Testis (tissue), 2 donors: ENCODE measurements at regions not wholly inside any gene's neighbourhood (a gene's known extent, or its start where the extent isn't known, plus 50 kb on each side); places are given as distances from the start of the nearest gene placed in this dataset.

ENCODE experiments used
- POLR2A ChIP-seq: fragments of 450-650 bp; IDR thresholded peaks from one replicate; pipeline ENCODE4 v1.6.1; 2017; ENCODE audit warnings: antibody characterized with exemption, mild to moderate bottlenecking, moderate library complexity
- TF ChIP-seq, protein P1 (sequence below), 3 experiments: fragments of 450-650 bp in 2 of 3; fragments of 200-600 bp in 1 of 3; sonication (generic) in 1 of 3; IDR thresholded peaks; one replicate each; pipeline ENCODE4 v1.5.1; 2016 to 2019; ENCODE audit warnings: antibody characterized with exemption in 3 of 3, mild to moderate bottlenecking in 2 of 3, moderate library complexity in 1 of 3

DNA sequence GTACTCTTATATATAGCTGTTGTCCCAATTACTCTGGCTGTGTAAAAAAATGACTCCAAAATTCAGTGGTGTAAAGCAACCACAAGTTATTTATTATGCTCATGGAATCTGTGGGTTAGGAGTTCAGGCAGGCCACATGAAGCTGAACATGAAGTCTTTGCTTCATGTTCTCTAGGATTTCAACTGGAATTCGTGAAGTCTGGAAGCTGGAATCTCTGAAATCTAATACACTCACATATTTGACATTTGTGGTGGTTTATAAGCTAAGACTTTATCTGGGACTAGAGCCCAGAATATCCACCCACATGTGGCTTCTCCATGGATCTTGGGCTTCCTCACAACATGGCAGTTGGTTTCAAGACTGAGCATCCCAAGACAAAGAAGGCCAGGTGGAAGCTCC lies 430.6 kb downstream of the MIAT start:
- TF ChIP-seq, protein P1, sequence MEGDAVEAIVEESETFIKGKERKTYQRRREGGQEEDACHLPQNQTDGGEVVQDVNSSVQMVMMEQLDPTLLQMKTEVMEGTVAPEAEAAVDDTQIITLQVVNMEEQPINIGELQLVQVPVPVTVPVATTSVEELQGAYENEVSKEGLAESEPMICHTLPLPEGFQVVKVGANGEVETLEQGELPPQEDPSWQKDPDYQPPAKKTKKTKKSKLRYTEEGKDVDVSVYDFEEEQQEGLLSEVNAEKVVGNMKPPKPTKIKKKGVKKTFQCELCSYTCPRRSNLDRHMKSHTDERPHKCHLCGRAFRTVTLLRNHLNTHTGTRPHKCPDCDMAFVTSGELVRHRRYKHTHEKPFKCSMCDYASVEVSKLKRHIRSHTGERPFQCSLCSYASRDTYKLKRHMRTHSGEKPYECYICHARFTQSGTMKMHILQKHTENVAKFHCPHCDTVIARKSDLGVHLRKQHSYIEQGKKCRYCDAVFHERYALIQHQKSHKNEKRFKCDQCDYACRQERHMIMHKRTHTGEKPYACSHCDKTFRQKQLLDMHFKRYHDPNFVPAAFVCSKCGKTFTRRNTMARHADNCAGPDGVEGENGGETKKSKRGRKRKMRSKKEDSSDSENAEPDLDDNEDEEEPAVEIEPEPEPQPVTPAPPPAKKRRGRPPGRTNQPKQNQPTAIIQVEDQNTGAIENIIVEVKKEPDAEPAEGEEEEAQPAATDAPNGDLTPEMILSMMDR (IDR thresholded peaks at IDR 0.05): no peak
- TF ChIP-seq POLR2A: no peak
